HG02970 (cell line): ENCODE measurements at regions not wholly inside any gene's neighbourhood (a gene's known extent, or its start where the extent isn't known, plus 50 kb on each side); places are given as distances from the start of the nearest gene placed in this dataset.
"Not testable (repeated sequence)": the region's sequence is repeated elsewhere in the genome, so short reads cannot be mapped to it uniquely, and the experiment has no call there.

ENCODE experiments used
- ATAC-seq: cut with Tn5 transposase; IDR thresholded peaks from one replicate; pipeline ENCODE4 v1.9.1; 2021; ENCODE audit warnings: mild to moderate bottlenecking, moderate library complexity, moderate number of reproducible peaks; ENCODE audit not compliant: unreplicated experiment, low FRiP score

- no peak for ATAC-seq
These were observed 53.1 kb upstream of the BEND4 start for GRCh38 chr4:42205541-42205940.

DNA sequence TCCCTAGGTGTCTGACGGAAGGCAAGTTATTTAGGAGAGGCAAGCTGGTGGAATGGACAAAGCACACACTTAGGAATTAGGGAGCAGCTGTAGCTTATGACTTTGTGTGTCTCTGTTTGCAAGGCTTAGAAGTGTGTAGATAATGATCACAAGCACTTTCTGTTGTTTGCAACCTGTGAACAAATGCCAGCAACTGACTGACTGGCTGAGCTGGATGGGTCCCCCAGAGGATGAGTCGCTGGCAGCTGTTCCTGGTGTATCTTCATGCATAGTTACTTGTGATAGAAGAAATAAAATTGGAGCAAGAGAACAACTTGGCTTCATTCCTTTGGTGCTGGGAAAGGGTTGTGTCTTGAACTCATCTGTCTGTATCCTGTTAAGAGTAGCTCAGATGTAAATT is 64.2 kb upstream of the BEND4 start:
- no peak for ATAC-seq

- ATAC-seq = no peak
These were observed 72.8 kb upstream of the BEND4 start for GRCh38 chr4:42225286-42225685.

DNA sequence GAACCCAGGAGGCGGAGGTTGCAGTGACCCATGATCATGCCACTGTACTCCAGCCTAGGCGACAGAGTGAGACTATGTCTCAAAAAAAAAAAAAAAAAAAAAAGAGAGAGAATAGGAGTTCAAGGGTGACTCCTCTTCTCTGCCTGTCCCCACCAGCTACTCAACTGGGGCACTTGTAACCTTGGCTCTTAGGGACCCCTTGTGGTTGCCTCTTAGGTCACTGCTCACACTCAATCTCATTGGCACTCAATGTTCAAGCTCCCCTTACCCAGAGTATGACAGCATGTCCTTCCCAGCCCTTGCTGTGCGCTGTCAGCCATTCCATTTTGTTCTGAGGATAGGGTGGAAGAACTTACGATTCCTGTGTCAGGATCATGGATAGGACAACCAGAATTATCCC is 82.4 kb upstream of the BEND4 start:
- no peak for ATAC-seq

- no peak for ATAC-seq
These were observed 83.0 kb upstream of the BEND4 start for GRCh38 chr4:42235304-42236021.

- ATAC-seq = no peak
These were observed 84.6 kb upstream of the BEND4 start for GRCh38 chr4:42237010-42237409.

DNA sequence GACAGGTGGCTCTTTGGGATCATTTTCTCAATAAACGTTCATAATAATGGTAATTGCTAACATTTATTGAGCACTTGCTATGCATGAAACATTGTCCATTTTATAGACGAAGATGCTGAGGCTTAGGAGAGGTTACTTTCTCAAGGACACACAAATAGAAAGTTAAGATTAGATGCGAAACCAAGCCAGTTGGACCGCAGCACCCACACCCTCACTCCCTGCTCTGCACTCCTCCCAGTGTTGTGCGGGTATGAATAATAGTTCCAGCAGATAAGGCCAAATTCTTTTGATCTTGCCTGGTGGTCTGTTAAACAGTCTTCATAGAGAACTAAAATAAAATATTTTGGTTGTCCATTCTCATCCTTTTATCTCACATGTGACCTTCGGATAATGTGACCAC is 85.0 kb upstream of the BEND4 start:
- ATAC-seq = no peak

DNA sequence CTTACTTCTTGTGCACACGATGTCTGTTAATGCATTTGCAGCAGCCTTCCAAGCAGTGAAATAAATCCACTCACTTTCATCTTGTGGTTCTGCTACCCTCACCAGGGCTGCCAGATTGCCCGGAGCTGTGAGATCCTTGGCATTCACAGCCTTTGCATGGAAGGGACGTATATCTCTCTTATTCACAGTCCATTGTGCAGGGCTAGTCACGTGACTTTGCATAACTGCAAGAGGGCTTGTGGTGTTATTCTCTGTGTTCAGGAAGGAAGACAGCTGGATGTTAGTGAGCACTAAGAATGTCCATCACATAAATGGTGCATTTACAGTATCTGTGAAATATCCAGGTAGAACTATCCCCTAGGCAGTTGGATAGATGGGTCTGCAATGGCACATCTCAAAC is 96.5 kb upstream of the BEND4 start:
- no peak for ATAC-seq

DNA sequence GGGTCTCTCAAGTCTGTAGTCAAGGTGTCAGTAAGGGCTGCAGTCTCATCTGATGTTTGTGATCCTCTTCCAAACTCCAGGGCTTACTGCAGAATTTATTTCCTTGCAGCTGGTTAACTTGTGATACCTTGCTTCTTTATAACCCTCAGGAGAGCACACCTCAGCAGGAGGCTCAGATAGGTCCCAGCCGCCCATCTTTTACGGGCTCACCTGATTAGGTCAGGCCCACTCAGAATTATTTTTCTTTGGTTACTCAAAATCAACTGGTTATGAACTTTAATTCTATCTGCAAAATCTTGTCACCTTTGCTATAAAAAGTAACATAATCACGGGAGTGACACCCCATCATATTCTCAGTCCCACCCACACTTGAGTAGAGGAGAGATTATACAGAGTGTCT is 99.9 kb upstream of the BEND4 start:
- ATAC-seq = no peak

DNA sequence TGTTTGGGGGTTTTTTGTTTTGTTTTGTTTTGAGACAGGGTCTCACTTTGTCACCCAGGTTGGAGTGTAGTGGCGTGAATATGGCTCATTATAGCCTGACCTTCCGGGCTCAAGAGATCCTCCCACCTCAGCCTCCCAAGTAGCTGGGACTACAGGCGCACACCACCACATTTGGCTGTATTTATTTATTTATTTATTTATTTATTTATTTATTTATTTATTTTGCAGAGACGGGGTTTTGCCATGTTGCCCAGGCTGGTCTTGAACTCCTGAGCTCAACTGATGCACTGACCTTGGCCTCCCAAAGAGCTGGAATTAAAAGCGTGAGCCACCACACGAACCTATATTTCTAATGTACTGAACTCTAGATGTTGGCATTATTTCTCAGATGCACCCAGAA is 105.2 kb upstream of the BEND4 start:
- not testable (repeated sequence) for ATAC-seq

GRCh38 chr4:42262701-42263490 is 110.4 kb upstream of the BEND4 start:
- ATAC-seq = no peak

- ATAC-seq = no peak
These were observed 113.5 kb upstream of the BEND4 start for GRCh38 chr4:42265782-42266602.

DNA sequence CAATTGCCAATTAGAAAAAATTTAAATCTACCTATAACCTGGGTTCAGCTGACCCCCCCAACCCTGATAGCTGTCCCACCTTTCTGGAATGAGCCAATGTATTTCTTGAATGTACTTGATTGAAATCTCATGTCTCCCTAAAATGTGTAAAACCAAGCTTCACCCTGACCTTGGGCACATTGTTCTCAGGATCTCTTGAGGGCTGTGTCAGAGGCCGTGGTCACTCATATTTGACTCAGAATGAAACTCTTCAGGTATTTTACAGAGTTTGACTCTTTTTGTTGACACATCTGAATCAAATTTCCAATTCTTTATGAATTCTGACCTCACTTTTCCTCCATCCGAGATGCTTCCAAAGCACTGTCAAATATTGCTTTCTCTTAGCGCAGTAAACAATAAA is 115.3 kb upstream of the BEND4 start:
- no peak for ATAC-seq

GRCh38 chr4:42268824-42269223 is 116.4 kb upstream of the BEND4 start:
- no peak for ATAC-seq

GRCh38 chr4:42271096-42271495 is 118.6 kb upstream of the BEND4 start:
- no peak for ATAC-seq

DNA sequence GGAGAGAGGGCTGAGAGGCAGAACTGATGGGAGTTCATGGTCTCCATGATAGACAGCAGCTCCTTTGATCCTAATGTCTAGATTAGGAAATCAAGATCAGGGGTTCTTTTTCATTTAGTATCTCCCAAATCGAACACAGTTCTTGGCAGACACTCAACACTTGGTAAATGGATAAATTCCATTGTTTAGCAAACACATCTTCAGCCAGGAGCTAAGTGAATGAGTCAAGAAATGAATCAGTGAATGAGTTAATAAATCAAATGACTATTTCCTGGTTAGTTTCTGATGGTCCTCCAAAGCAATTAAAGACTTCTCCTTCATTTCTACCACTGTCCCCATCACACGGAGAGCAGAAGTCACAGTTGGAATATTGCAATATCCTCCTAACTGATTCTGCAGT is 120.0 kb upstream of the SHISA3 start:
- ATAC-seq = no peak

- ATAC-seq = no peak
These were observed 118.5 kb upstream of the SHISA3 start for GRCh38 chr4:42278709-42279324.

DNA sequence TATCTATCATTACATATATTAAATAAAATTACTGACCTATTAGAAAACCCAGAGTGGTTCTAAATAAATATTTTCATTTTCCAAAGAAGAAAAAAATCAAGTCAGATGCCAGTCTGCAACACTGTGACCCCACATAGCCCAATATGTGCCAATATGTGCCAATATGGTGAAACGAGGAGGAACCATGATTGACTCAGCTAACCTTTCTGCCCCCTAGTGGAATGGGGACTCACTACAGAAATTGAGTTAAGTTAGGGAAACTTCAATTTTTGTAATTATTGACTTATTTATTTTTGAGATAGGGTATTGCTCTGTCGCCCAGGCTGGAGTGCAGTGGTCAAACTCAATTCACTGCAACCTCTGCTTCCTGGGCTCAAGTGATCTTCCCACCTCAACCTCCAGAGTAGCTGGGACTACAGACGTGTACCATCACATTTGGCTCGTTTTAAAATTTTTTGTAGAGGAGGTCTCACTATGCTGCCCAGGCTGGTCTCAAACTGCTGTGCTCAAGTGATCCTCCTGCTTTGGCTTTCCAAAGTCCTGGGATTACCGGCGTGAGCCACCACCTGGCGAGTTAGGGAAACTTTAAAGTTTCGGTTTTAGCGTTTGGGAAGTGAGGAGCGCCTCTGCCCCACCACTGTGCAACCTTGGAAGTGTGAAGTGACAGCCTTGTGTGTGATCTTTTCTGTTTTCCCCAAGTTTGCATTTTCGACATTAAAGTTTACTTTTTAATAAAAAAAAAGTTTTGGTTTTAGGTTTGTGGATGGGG is 116.8 kb upstream of the SHISA3 start:
- no peak for ATAC-seq

DNA sequence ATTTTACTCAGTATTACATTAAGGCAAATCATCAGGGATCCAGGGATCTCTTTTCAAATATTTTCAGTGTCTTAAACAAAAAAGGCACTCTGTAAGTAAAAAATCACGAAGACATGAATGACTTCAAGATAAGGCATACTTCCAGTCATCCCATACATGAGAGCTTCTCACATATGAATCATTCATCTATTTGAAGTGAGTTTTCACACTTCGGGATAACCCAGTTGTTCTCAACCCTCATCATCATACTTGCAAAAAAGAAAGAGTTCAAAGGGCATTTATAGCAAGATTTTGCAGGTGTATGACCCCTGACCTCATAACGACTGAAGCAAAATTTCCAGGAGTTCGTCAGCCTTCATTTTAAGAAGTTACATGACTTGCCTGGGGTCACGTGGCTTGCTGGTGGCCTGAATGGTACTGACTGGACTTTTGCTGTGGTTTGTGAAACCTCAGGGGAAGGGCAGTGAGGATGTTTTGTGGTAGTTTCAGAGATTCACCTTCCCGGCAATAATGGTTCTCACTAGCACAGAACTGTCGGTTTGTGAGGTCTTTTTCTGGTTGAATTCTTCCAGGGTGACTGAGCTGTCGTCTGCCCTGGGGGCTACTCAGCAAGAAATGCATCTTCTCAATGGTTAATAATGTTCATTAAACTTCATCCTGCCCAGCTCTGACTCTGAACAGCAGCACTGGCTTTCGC is 115.8 kb upstream of the SHISA3 start:
- ATAC-seq = peak; percentile 42
